Nephron (organoid): ENCODE measurements at regions not wholly inside any gene's neighbourhood (a gene's known extent, or its start where the extent isn't known, plus 50 kb on each side); places are given as distances from the start of the nearest gene placed in this dataset.

ENCODE experiments used
- H3K27ac Mint-ChIP-seq, 3 experiments: 2 replicates each; pipeline ENCODE4 v1.8.0; 2020; ENCODE audit warnings: mixed read lengths in 3 of 3, mild to moderate bottlenecking in 2 of 3, moderate library complexity in 1 of 3
- H3K27me3 Mint-ChIP-seq: 2 replicates; pipeline ENCODE4 v1.8.0; 2021; ENCODE audit warnings: low read depth, mild to moderate bottlenecking, moderate library complexity, mixed read lengths
- H3K36me3 Mint-ChIP-seq: 2 replicates; pipeline ENCODE4 v1.8.0; 2020; ENCODE audit warnings: low read depth, mixed read lengths
- H3K4me1 Mint-ChIP-seq: 2 replicates; pipeline ENCODE4 v1.8.0; 2020; ENCODE audit warnings: mixed read lengths
- H3K4me3 Mint-ChIP-seq, 3 experiments: 2 replicates each; pipeline ENCODE4 v1.8.0; 2020; ENCODE audit warnings: mild to moderate bottlenecking in 3 of 3, mixed read lengths in 3 of 3, moderate library complexity in 2 of 3
- H3K9me3 Mint-ChIP-seq: 2 replicates; pipeline ENCODE4 v1.8.0; 2020; ENCODE audit warnings: mixed read lengths
- TF ChIP-seq, protein P1 (sequence below), 3 experiments: fragments of 200-600 bp; sonication (generic); IDR thresholded peaks; one replicate each; pipeline ENCODE4 v1.5.0; 2021; ENCODE audit warnings: antibody characterized with exemption in 3 of 3; ENCODE audit not compliant: unreplicated experiment in 3 of 3

DNA sequence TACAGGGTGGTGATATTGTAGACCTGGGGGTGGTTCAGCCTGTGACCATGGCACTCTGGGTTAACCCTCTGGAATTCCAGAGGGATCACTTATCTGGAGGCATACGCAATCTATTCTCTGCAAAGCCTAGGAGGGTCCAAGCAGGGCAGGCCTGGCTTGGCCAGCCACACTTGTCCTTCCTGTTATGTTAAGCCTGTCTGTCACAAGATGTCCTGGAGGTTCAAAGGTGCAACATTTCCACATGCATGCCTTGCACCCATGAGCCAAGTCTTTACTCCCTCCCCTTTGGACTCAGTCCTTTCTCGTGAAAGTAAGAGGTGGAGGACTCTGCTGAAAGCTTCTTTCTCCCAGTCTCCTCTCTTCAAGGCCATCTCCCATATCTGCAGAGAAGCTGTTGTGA is 345.1 kb downstream of the HHIPL2 start:
- TF ChIP-seq, protein P1, sequence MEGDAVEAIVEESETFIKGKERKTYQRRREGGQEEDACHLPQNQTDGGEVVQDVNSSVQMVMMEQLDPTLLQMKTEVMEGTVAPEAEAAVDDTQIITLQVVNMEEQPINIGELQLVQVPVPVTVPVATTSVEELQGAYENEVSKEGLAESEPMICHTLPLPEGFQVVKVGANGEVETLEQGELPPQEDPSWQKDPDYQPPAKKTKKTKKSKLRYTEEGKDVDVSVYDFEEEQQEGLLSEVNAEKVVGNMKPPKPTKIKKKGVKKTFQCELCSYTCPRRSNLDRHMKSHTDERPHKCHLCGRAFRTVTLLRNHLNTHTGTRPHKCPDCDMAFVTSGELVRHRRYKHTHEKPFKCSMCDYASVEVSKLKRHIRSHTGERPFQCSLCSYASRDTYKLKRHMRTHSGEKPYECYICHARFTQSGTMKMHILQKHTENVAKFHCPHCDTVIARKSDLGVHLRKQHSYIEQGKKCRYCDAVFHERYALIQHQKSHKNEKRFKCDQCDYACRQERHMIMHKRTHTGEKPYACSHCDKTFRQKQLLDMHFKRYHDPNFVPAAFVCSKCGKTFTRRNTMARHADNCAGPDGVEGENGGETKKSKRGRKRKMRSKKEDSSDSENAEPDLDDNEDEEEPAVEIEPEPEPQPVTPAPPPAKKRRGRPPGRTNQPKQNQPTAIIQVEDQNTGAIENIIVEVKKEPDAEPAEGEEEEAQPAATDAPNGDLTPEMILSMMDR (IDR thresholded peaks at IDR 0.05; ENCODE audit: unreplicated experiment in 3 of 3) = no peak
- no peaks in the 10 kb centered on the region for H3K4me1 Mint-ChIP-seq

DNA sequence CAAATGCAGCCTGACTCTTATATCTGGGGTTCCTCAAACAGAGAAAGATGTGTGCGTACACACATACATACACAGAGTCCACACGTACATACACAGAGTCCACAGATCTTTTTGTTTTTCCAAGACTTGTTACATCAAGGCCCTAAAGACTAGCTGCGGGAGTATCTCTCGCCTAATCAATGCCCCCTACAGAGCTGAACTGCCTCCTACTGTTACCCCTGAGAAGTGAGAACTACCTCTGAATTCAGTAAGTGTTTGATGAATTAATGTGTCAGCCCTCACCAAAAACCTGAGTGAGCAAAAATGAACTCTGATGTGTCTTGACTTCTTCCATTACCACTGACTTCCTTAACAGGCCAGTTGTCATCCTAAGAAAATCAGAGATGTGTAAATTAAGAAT is 351.2 kb downstream of the HHIPL2 start:
- H3K9me3 Mint-ChIP-seq = peaks cover 3% of the 10 kb centered on the region
- no peak overlapping the region for H3K4me3 Mint-ChIP-seq
- TF ChIP-seq, protein P1 (IDR thresholded peaks at IDR 0.05; ENCODE audit: unreplicated experiment in 3 of 3) = no peak
- H3K27ac Mint-ChIP-seq = no peak overlapping the region
- H3K4me1 Mint-ChIP-seq = no peaks in the 10 kb centered on the region
- H3K36me3 Mint-ChIP-seq = no peaks in the 10 kb centered on the region
- H3K27me3 Mint-ChIP-seq = no peaks in the 10 kb centered on the region

More for the DNA sequence above, 345.1 kb downstream of the HHIPL2 start:
- Mint-ChIP-seq H3K27ac (no peak overlapping the region), H3K4me3 (no peak overlapping the region), H3K27me3 (no peaks in the 10 kb centered on the region), H3K36me3 (no peaks in the 10 kb centered on the region), H3K9me3 (no peaks in the 10 kb centered on the region)

DNA sequence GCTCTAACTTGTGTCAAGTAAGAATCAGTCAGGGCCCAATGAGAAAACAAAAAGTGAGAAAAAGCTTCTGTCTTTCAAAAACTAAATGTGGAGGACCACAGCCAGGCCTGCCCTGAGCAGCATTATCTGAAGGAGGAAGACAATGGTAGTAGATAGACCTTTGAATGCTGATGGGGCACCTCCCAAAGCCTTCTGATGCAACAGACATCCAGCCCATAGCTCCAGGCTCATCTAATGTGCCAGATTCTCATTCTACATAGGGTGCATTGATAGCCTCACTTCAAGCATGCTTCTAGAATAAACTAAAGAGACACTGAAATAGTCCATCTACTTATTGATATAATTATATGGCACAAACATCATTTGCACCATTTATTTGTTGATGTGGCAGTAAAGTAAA is 351.6 kb downstream of the HHIPL2 start:
- Mint-ChIP-seq H3K27ac (no peak overlapping the region), H3K27me3 (no peaks in the 10 kb centered on the region)
- TF ChIP-seq, protein P1 (IDR thresholded peaks at IDR 0.05; ENCODE audit: unreplicated experiment in 3 of 3) = no peak

DNA sequence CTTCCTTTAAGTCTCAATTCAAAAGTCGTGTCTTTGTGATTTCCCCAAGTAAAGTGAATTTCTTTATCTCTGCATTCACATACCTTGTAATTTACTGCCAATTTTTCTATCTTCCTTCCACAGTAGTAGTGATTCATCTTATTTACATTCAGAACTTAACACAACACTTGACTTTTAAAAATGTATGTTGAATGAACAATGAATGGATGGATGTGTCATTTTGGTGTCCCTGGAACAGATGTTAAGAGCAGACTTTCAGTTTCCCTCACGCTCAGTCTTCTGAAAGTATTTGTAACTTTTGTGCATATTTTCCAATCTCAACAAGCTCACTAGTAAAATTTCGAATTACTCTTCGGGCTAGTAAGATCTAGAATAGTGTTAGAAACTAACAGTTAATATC is 352.0 kb downstream of the HHIPL2 start:
- H3K4me1 Mint-ChIP-seq = no peaks in the 10 kb centered on the region
- H3K9me3 Mint-ChIP-seq = peaks cover 6% of the 10 kb centered on the region
- H3K27me3 Mint-ChIP-seq = no peaks in the 10 kb centered on the region
- no peak overlapping the region for H3K4me3 Mint-ChIP-seq
- TF ChIP-seq, protein P1 (IDR thresholded peaks at IDR 0.05; ENCODE audit: unreplicated experiment in 3 of 3) = no peak
- H3K36me3 Mint-ChIP-seq = no peaks in the 10 kb centered on the region
- no peak overlapping the region for H3K27ac Mint-ChIP-seq

More for the DNA sequence above, 351.6 kb downstream of the HHIPL2 start:
- H3K4me1 Mint-ChIP-seq = no peaks in the 10 kb centered on the region
- H3K4me3 Mint-ChIP-seq = no peak overlapping the region
- peaks cover 6% of the 10 kb centered on the region for H3K9me3 Mint-ChIP-seq
- no peaks in the 10 kb centered on the region for H3K36me3 Mint-ChIP-seq

DNA sequence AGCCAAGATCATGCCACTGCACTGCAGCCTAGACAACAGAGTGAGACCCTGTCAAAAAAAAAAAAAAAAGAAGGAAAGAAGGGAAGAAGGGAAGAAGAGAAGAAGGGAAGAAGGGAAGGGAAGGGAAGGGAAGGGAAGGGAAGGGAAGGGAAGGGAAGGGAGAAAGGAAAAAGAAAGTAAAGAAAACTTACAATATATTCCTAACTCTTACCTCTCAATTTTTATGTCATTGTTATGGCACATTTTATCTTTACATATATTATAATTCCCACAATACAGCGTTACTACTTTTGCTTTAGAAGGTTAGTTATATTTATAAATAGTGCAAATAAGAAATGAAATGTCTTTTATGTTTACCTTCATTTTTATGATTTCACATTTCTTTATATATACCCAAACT is 358.7 kb downstream of the HHIPL2 start:
- TF ChIP-seq, protein P1 (IDR thresholded peaks at IDR 0.05; ENCODE audit: unreplicated experiment in 3 of 3) = no peak
- H3K4me1 Mint-ChIP-seq = no peaks in the 10 kb centered on the region
- H3K4me3 Mint-ChIP-seq = no peak overlapping the region
- H3K36me3 Mint-ChIP-seq = no peaks in the 10 kb centered on the region
- peaks cover 6% of the 10 kb centered on the region for H3K9me3 Mint-ChIP-seq
- no peak overlapping the region for H3K27ac Mint-ChIP-seq
- H3K27me3 Mint-ChIP-seq = no peaks in the 10 kb centered on the region

DNA sequence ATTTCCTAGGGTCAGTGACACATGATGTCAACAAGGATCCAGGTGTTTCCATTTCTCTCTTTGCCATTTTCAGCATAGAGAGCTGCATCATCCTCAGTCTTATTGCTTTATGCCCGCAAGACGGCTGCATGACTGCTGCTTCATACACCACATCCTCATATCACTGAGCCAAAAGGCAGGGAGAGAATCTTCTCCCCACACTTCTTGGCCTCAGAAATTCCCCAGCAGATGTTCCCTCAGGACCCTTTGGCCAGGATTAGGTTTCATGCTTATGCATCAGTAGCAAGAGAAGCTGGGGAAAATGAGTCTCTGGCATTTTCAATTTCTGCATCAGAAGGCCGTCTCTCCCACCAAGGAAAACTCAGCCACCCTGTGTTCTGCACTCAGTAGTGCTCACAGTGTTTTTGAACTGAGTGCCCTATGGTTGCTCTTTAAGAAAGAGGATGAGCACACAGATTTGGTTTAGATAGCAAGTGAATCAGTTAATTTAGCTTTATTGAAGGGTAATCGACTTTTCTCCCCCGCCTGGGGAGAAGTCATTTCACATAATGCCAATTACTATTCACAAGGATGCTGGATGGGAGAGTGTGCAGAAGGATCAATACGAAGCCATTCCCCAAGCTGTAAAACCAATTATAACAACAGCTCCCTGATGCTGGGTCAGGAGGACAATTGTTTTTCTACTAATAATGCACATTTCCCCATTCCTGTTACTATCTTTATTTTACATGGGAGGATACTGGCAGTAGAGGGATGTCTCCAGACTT is 360.2 kb downstream of the HHIPL2 start:
- TF ChIP-seq, protein P1 (IDR thresholded peaks at IDR 0.05; ENCODE audit: unreplicated experiment in 3 of 3) = no peak
- H3K4me3 Mint-ChIP-seq = no peak overlapping the region

More for the DNA sequence above, 360.2 kb downstream of the HHIPL2 start:
- Mint-ChIP-seq H3K9me3 (peaks cover 6% of the 10 kb centered on the region), H3K27me3 (no peaks in the 10 kb centered on the region), H3K27ac (no peak overlapping the region), H3K4me1 (no peaks in the 10 kb centered on the region), H3K36me3 (no peaks in the 10 kb centered on the region)
